H1 (cell line): ENCODE measurements at regions not wholly inside any gene's neighbourhood (a gene's known extent, or its start where the extent isn't known, plus 50 kb on each side); places are given as distances from the start of the nearest gene placed in this dataset.

Experiments
- CTCF ChIA-PET: fragments of 300-600 bp; sonication (Branson Sonifier 250); formaldehyde crosslinking; loops from one replicate; lab custom pipeline; 2021; ENCODE audit not compliant: partially characterized antibody; lab: Charles Lee
- POLR2A ChIA-PET: fragments of 300-600 bp; sonication (Branson Sonifier 250); formaldehyde crosslinking; loops from one replicate; lab custom pipeline; 2021; ENCODE audit warnings: inconsistent platforms; ENCODE audit not compliant: partially characterized antibody; lab: Charles Lee
- DNase-seq, 2 experiments: peaks; one replicate each; pipeline versions ENCODE4 v3.0.0 to v3.0.0-alpha.2; 2010 to 2022; ENCODE audit warnings: low spot score in 2 of 2, low read depth in 1 of 2, mixed read lengths in 1 of 2
- FAIRE-seq: peaks from 2 replicates; lab custom pipeline; 2011; peaks lifted over from hg19 to GRCh38; lab: Jason Lieb, UNC
- H2AFZ ChIP-seq: 2 replicates; pipeline ENCODE4 v1.8.1; 2012; ENCODE audit warnings: low read length, inconsistent platforms
- H2AK5ac ChIP-seq: 2 replicates; pipeline ENCODE4 v1.6.1; 2013; ENCODE audit warnings: low read depth, low read length
- H2BK120ac ChIP-seq: replicated peaks from 2 replicates; pipeline ENCODE3; 2013; ENCODE audit warnings: low read depth, low read length, inconsistent platforms
- H2BK12ac ChIP-seq: 2 replicates; pipeline ENCODE4 v1.6.1; 2013; ENCODE audit warnings: low read depth, low read length
- H2BK15ac ChIP-seq: 2 replicates; pipeline ENCODE4 v1.6.1; 2013; ENCODE audit warnings: low read length
- H2BK20ac ChIP-seq: 2 replicates; pipeline ENCODE4 v1.6.1; 2013; ENCODE audit warnings: low read length
- H2BK5ac ChIP-seq: 2 replicates; pipeline ENCODE4 v1.6.1; 2013; ENCODE audit warnings: low read depth, low read length
- H3K14ac ChIP-seq: 2 replicates; pipeline ENCODE4 v1.6.1; 2013; ENCODE audit warnings: inconsistent platforms; ENCODE audit not compliant: insufficient read length
- H3K18ac ChIP-seq: 2 replicates; pipeline ENCODE4 v1.6.1; 2013; ENCODE audit warnings: low read length; ENCODE audit errors: extremely low read depth
- H3K23ac ChIP-seq: 2 replicates; pipeline ENCODE4 v1.6.1; 2013; ENCODE audit warnings: inconsistent platforms; ENCODE audit not compliant: insufficient read length
- H3K23me2 ChIP-seq: 2 replicates; pipeline ENCODE4 v1.6.1; 2013; ENCODE audit warnings: low read depth, low read length
- H3K27ac ChIP-seq: 2 replicates; pipeline ENCODE4 v1.6.1; 2011; ENCODE audit warnings: low read depth, low read length, inconsistent platforms
- H3K27me3 ChIP-seq, 4 experiments: replicated peaks in 1 of 4; 1 replicate in 1 of 4; 2 replicates in 3 of 4; pipeline versions ENCODE4 v1.6.1 to v1.8.1; 2011 to 2013; ENCODE audit warnings: low read length in 3 of 4, mild to moderate bottlenecking in 3 of 4, inconsistent platforms in 2 of 4, mixed read lengths in 2 of 4, moderate library complexity in 1 of 4; ENCODE audit not compliant: control insufficient read depth in 3 of 4, insufficient read depth in 3 of 4; ENCODE audit errors: extremely low read depth in 1 of 4
- H3K36me3 ChIP-seq, 4 experiments: 2 replicates each; pipeline versions ENCODE4 v1.6.1 to v1.8.1; 2011 to 2013; ENCODE audit warnings: mild to moderate bottlenecking in 4 of 4, low read length in 3 of 4, moderate library complexity in 2 of 4, control low read depth in 1 of 4, inconsistent platforms in 1 of 4; ENCODE audit not compliant: insufficient read depth in 4 of 4, control insufficient read depth in 2 of 4
- H3K4ac ChIP-seq: replicated peaks from 2 replicates; pipeline ENCODE3; 2013; ENCODE audit warnings: low read length, low read depth, mixed read lengths, inconsistent platforms; ENCODE audit not compliant: insufficient read length
- H3K4me1 ChIP-seq, 4 experiments: replicated peaks in 1 of 4; 1 replicate in 1 of 4; 2 replicates in 3 of 4; pipeline versions ENCODE4 v1.6.1 to v1.8.1; 2011 to 2013; ENCODE audit warnings: low read length in 3 of 4, inconsistent platforms in 2 of 4, mixed read lengths in 1 of 4; ENCODE audit not compliant: insufficient read depth in 4 of 4, control insufficient read depth in 3 of 4
- H3K4me2 ChIP-seq, 2 experiments: 2 replicates each; pipeline versions ENCODE4 v1.6.1 to v1.8.1; 2011 to 2013; ENCODE audit warnings: low read depth in 2 of 2, low read length in 2 of 2, control low read depth in 1 of 2, inconsistent platforms in 1 of 2, mild to moderate bottlenecking in 1 of 2; ENCODE audit not compliant: insufficient read depth in 1 of 2
- H3K4me3 ChIP-seq, 4 experiments: fragments of 200-600, 300-600 bp in 1 of 4; sonication (generic), shearing (Covaris generic), sonication (Bioruptor Twin) in 1 of 4; 2 replicates each; pipeline versions ENCODE4 v1.5.1 to v1.8.1; 2011 to 2016; ENCODE audit warnings: low read length in 4 of 4, low read depth in 3 of 4, control low read depth in 2 of 4, inconsistent platforms in 2 of 4, mild to moderate bottlenecking in 2 of 4, mixed read lengths in 1 of 4, moderate library complexity in 1 of 4; ENCODE audit not compliant: insufficient read depth in 2 of 4; ENCODE audit errors: extremely low read depth in 1 of 4
- H3K56ac ChIP-seq: replicated peaks from 2 replicates; pipeline ENCODE3; 2013; ENCODE audit warnings: low read depth, mild to moderate bottlenecking, mixed read lengths, low read length, inconsistent platforms; ENCODE audit not compliant: insufficient read length
- H3K79me1 ChIP-seq: 2 replicates; pipeline ENCODE4 v1.6.1; 2013; ENCODE audit warnings: low read depth, low read length, control low read depth
- H3K79me2 ChIP-seq, 2 experiments: 2 replicates each; pipeline versions ENCODE4 v1.6.1 to v1.8.1; 2012 to 2013; ENCODE audit warnings: low read length in 2 of 2, mild to moderate bottlenecking in 2 of 2, inconsistent platforms in 1 of 2; ENCODE audit not compliant: insufficient read depth in 2 of 2, control insufficient read depth in 1 of 2
- H3K9ac ChIP-seq, 4 experiments: replicated peaks in 1 of 4; 1 replicate in 1 of 4; 2 replicates in 3 of 4; pipeline versions ENCODE4 v1.6.1 to v1.8.1; 2011 to 2013; ENCODE audit warnings: low read depth in 3 of 4, low read length in 3 of 4, control low read depth in 2 of 4, mild to moderate bottlenecking in 2 of 4, moderate library complexity in 2 of 4, inconsistent platforms in 1 of 4; ENCODE audit errors: extremely low read depth in 1 of 4
- H3K9me3 ChIP-seq, 2 experiments: 2 replicates each; pipeline versions ENCODE4 v1.6.1 to v1.8.1; 2012 to 2013; ENCODE audit warnings: mild to moderate bottlenecking in 2 of 2, moderate library complexity in 2 of 2, control low read depth in 1 of 2, inconsistent platforms in 1 of 2, low read depth in 1 of 2, low read length in 1 of 2, mixed read lengths in 1 of 2; ENCODE audit not compliant: insufficient read depth in 2 of 2
- H4K20me1 ChIP-seq, 2 experiments: replicated peaks in 1 of 2; 2 replicates each; pipeline versions ENCODE3 to v1.8.1; 2011 to 2013; ENCODE audit warnings: inconsistent platforms in 2 of 2, low read length in 2 of 2, mild to moderate bottlenecking in 1 of 2; ENCODE audit not compliant: insufficient read depth in 2 of 2, control insufficient read depth in 1 of 2
- H4K5ac ChIP-seq: 2 replicates; pipeline ENCODE4 v1.6.1; 2013; ENCODE audit warnings: low read length, low read depth, mixed read lengths, inconsistent platforms; ENCODE audit not compliant: insufficient read length
- H4K8ac ChIP-seq: 2 replicates; pipeline ENCODE4 v1.8.0; 2013; ENCODE audit warnings: mild to moderate bottlenecking, moderate library complexity, low read length, inconsistent platforms; ENCODE audit not compliant: insufficient read depth; ENCODE audit errors: extremely low read depth
- H4K91ac ChIP-seq: replicated peaks from 2 replicates; pipeline ENCODE3; 2013; ENCODE audit warnings: low read length, mixed read lengths, inconsistent platforms; ENCODE audit not compliant: insufficient read length
- BCL11A ChIP-seq, 2 experiments: IDR thresholded peaks; one replicate each; pipeline ENCODE4 v1.6.1; 2011; ENCODE audit warnings: low read depth in 2 of 2, low read length in 2 of 2, mild to moderate bottlenecking in 2 of 2
- HDAC2 ChIP-seq, 2 experiments: fragments of 300-600 bp in 1 of 2; sonication (generic) in 1 of 2; IDR thresholded peaks; 2 replicates each; pipeline ENCODE4 v1.6.1; 2011 to 2012; ENCODE audit warnings: low read depth in 2 of 2, low read length in 2 of 2, mild to moderate bottlenecking in 2 of 2, moderate library complexity in 2 of 2, borderline replicate concordance in 1 of 2, inconsistent platforms in 1 of 2
- KDM1A ChIP-seq: fragments of 200-600, 300-600 bp; sonication (generic); IDR thresholded peaks from 2 replicates; pipeline ENCODE4 v1.7.1; 2016; ENCODE audit warnings: mild to moderate bottlenecking, low read length, borderline replicate concordance
- POLR2A ChIP-seq, 2 experiments: IDR thresholded peaks; 1 replicate in 1 of 2; 2 replicates in 1 of 2; pipeline ENCODE4 v1.6.1; 2011; ENCODE audit warnings: low read depth in 2 of 2, low read length in 2 of 2, mild to moderate bottlenecking in 2 of 2; ENCODE audit errors: control extremely low read depth in 1 of 2
- RAD21 ChIP-seq, 2 experiments: IDR thresholded peaks in 1 of 2; conservative IDR thresholded peaks in 1 of 2; 2 replicates each; pipeline ENCODE4 v1.6.1; 2011; ENCODE audit warnings: low read depth in 2 of 2, low read length in 2 of 2, improper control_type of control experiment in 1 of 2, inconsistent platforms in 1 of 2, mild to moderate bottlenecking in 1 of 2, moderate library complexity in 1 of 2
- RNF2 ChIP-seq: fragments of 200-900, 300-1000 bp; sonication (generic); IDR thresholded peaks from 2 replicates; pipeline ENCODE4 v1.7.1; 2016; ENCODE audit warnings: borderline replicate concordance, low read depth, mild to moderate bottlenecking, antibody characterized with exemption, low read length; ENCODE audit not compliant: poor library complexity, severe bottlenecking; ENCODE audit errors: missing control alignments
- SIN3A ChIP-seq, 2 experiments: IDR thresholded peaks in 1 of 2; conservative IDR thresholded peaks in 1 of 2; 2 replicates each; pipeline ENCODE4 v1.6.1; 2011 to 2012; ENCODE audit warnings: low read length in 2 of 2, improper control_type of control experiment in 1 of 2, low read depth in 1 of 2, mild to moderate bottlenecking in 1 of 2
- SIRT6 ChIP-seq: IDR thresholded peaks from one replicate; pipeline ENCODE4 v1.7.1; 2012; ENCODE audit warnings: low read length, inconsistent platforms
- SIX5 ChIP-seq: IDR thresholded peaks from 2 replicates; pipeline ENCODE4 v1.6.1; 2011; ENCODE audit warnings: mild to moderate bottlenecking, low read depth, low read length
- SP2 ChIP-seq: IDR thresholded peaks from 2 replicates; pipeline ENCODE4 v1.6.1; 2012; ENCODE audit warnings: mild to moderate bottlenecking, low read length, inconsistent platforms
- YY1 ChIP-seq: IDR thresholded peaks from 2 replicates; pipeline ENCODE4 v1.6.1; 2011; ENCODE audit warnings: low read depth, mild to moderate bottlenecking, low read length
- ZNF274 ChIP-seq: IDR thresholded peaks from 2 replicates; pipeline ENCODE4 v1.7.0; 2012; ENCODE audit warnings: low read length, borderline replicate concordance; ENCODE audit errors: extremely low read depth
- TF ChIP-seq, protein P1 (sequence below): IDR thresholded peaks from 2 replicates; pipeline ENCODE4 v1.6.1; 2012; ENCODE audit warnings: low read length, inconsistent platforms

DNA sequence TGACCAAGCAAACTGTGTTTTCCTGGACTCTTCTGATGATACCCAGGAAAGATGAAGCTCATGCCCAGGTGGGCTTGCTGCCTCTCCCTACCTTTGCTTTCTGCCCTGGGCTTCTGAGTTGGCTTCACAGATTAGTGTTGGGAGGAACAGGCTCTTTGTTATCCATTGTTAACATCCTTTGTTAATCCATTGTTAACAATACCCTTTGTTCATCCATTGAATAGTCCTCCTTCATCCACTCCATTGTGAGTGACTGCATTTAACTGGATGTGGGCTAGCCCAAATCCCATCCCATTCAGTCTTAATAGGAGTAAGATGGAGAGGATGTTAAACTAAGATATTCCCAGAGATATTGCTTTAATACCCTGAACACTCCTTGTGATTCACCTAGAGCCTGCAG, 199.0 kb upstream of the LNX1 start:
- Histone ChIP-seq H4K91ac (no peak overlapping the region), H3K23ac (no peak overlapping the region), H3K14ac (no peak overlapping the region), H2BK12ac (no peak overlapping the region), H3K36me3 (no peaks in the 10 kb centered on the region), H2BK15ac (no peak overlapping the region), H3K9me3 (no peaks in the 10 kb centered on the region), H3K9ac (no peak overlapping the region), H2BK20ac (no peak overlapping the region), H3K56ac (no peak overlapping the region), H3K79me1 (no peaks in the 10 kb centered on the region), H3K79me2 (no peaks in the 10 kb centered on the region), H2BK5ac (no peak overlapping the region), H4K5ac (no peak overlapping the region), H3K23me2 (no peaks in the 10 kb centered on the region), H3K4ac (no peak overlapping the region), H3K27me3 (no peaks in the 10 kb centered on the region), H3K18ac (no peak overlapping the region), H3K27ac (no peak overlapping the region), H2AK5ac (no peak overlapping the region), H4K20me1 (no peaks in the 10 kb centered on the region), H3K4me1 (no peaks in the 10 kb centered on the region), H4K8ac (no peak overlapping the region), H2BK120ac (no peak overlapping the region), H2AFZ (no peak overlapping the region), H3K4me2 (no peak overlapping the region), H3K4me3 (no peak overlapping the region)
- POLR2A ChIA-PET: no interaction called here
- CTCF ChIA-PET: interaction anchor here (1.3 to 1.4 kb wide), 2 partner anchors 15 to 443 kb away, joined by 3 read pairs; no protein-coding TSS in a partner anchor
- DNase-seq: no peak
- no peak for FAIRE-seq
- TF ChIP-seq BCL11A (IDR thresholded peaks at IDR 0.05; ENCODE audit: low read depth in 2 of 2, low read length in 2 of 2) (no peak), SIN3A (conservative IDR thresholded peaks at IDR 0.05 in 1 of 2, IDR thresholded peaks at IDR 0.05 in 1 of 2; ENCODE audit: low read depth in 1 of 2, low read length in 2 of 2) (no peak), RNF2 (no peak), RAD21 (IDR thresholded peaks at IDR 0.05 in 1 of 2, conservative IDR thresholded peaks at IDR 0.05 in 1 of 2; ENCODE audit: low read depth in 2 of 2, low read length in 2 of 2) (no peak), KDM1A (no peak), SIRT6 (no peak), SIX5 (no peak), SP2 (no peak), YY1 (no peak), HDAC2 (IDR thresholded peaks at IDR 0.05; ENCODE audit: borderline replicate concordance in 1 of 2, low read depth in 2 of 2, low read length in 2 of 2) (no peak), POLR2A (IDR thresholded peaks at IDR 0.05; ENCODE audit: control extremely low read depth in 1 of 2, low read depth in 2 of 2, low read length in 2 of 2) (no peak), ZNF274 (no peak)
- TF ChIP-seq, protein P1, sequence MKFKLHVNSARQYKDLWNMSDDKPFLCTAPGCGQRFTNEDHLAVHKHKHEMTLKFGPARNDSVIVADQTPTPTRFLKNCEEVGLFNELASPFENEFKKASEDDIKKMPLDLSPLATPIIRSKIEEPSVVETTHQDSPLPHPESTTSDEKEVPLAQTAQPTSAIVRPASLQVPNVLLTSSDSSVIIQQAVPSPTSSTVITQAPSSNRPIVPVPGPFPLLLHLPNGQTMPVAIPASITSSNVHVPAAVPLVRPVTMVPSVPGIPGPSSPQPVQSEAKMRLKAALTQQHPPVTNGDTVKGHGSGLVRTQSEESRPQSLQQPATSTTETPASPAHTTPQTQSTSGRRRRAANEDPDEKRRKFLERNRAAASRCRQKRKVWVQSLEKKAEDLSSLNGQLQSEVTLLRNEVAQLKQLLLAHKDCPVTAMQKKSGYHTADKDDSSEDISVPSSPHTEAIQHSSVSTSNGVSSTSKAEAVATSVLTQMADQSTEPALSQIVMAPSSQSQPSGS: no peak
